HepG2 (cell line): ENCODE measurements at regions not wholly inside any gene's neighbourhood (a gene's known extent, or its start where the extent isn't known, plus 50 kb on each side); places are given as distances from the start of the nearest gene placed in this dataset.
A peak's percentile ranks its signal among the peaks of the same experiment; 100 is the strongest.

Source experiments
- ATAC-seq: fragments of 200-7000 bp; cut with Tn5 transposase; 3 replicates; pipeline ENCODE4 v1.9.1; 2020; ENCODE audit warnings: mild to moderate bottlenecking, moderate library complexity
- BruUV-seq: library from RNA; stranded (reverse); fragments of 400-500 nt; replicated peaks from 2 replicates; lab custom pipeline; 2021; lab: Mats Ljungman, UMichigan
- CTCF ChIA-PET: fragments of 300-600 bp; formaldehyde crosslinking; extraction: SDS; loops from one replicate; lab custom pipeline; 2021; ENCODE audit warnings: low total read pairs, inconsistent platforms, low intra/inter-chr PET ratio; lab: Yijun Ruan, JAX
- POLR2A ChIA-PET: fragments of 350-600 bp; sonication (Branson Sonifier 250); formaldehyde crosslinking; loops from one replicate; lab custom pipeline; 2020; ENCODE audit warnings: antibody characterized with exemption, inconsistent platforms; lab: Yijun Ruan, JAX
- DNase-seq: peaks from one replicate; pipeline ENCODE4 v3.0.0-alpha.2; 2015; ENCODE audit warnings: low spot score
- FAIRE-seq: peaks from 3 replicates; lab custom pipeline; 2011; peaks lifted over from hg19 to GRCh38; lab: Jason Lieb, UNC
- H2AFZ ChIP-seq: one replicate; pipeline ENCODE4 v1.6.1; 2011; ENCODE audit warnings: low read length, inconsistent platforms
- H3K27ac ChIP-seq: fragments of 300-600 bp; 3 replicates; pipeline ENCODE4 v1.8.0; 2011; ENCODE audit warnings: mixed run types, mild to moderate bottlenecking, mixed read lengths, low read length, inconsistent platforms; ENCODE audit not compliant: insufficient read depth; ENCODE audit errors: extremely low read length
- H3K27me3 ChIP-seq, 2 experiments: fragments of 200-600 bp in 1 of 2; 2 replicates in 1 of 2; 3 replicates in 1 of 2; pipeline versions ENCODE4 v1.6.0 to v1.8.0; 2011; ENCODE audit warnings: low read length in 2 of 2, mild to moderate bottlenecking in 2 of 2, moderate library complexity in 2 of 2, inconsistent platforms in 1 of 2; ENCODE audit not compliant: insufficient read depth in 2 of 2, control insufficient read depth in 1 of 2
- H3K36me3 ChIP-seq, 2 experiments: fragments of 200-600 bp in 1 of 2; replicated peaks in 1 of 2; 2 replicates in 1 of 2; 3 replicates in 1 of 2; pipeline versions ENCODE4 v1.5.1 to v1.8.0; 2011; ENCODE audit warnings: low read length in 2 of 2, inconsistent platforms in 1 of 2; ENCODE audit not compliant: insufficient read depth in 2 of 2, control insufficient read depth in 1 of 2
- H3K4me1 ChIP-seq: 2 replicates; pipeline ENCODE4 v1.5.1; 2012; ENCODE audit warnings: low read length, inconsistent platforms; ENCODE audit not compliant: insufficient read depth
- H3K4me2 ChIP-seq: 2 replicates; pipeline ENCODE4 v1.6.0; 2011; ENCODE audit warnings: low read depth, low read length, inconsistent platforms
- H3K4me3 ChIP-seq, 3 experiments: fragments of 200-600 bp in 1 of 3; sonication (generic), shearing (Covaris generic) in 1 of 3; replicated peaks in 1 of 3; 2 replicates each; pipeline ENCODE4 v1.5.1; 2011 to 2016; ENCODE audit warnings: low read length in 3 of 3, inconsistent platforms in 2 of 3, low read depth in 2 of 3, mild to moderate bottlenecking in 2 of 3, control low read depth in 1 of 3, mixed read lengths in 1 of 3; ENCODE audit not compliant: insufficient read depth in 1 of 3
- H3K79me2 ChIP-seq: one replicate; pipeline ENCODE4 v1.6.1; 2011; ENCODE audit warnings: low read length, inconsistent platforms; ENCODE audit not compliant: insufficient read depth
- H3K9ac ChIP-seq: 2 replicates; pipeline ENCODE4 v1.6.0; 2011; ENCODE audit warnings: mild to moderate bottlenecking, low read depth, low read length, inconsistent platforms; ENCODE audit not compliant: insufficient read depth
- H3K9me3 ChIP-seq: 2 replicates; pipeline ENCODE4 v1.5.1; 2012; ENCODE audit warnings: mild to moderate bottlenecking, low read length
- H4K20me1 ChIP-seq: 2 replicates; pipeline ENCODE4 v1.6.0; 2011; ENCODE audit warnings: inconsistent platforms, mild to moderate bottlenecking, low read length, moderate library complexity; ENCODE audit not compliant: insufficient read depth
- CEBPB ChIP-seq: IDR thresholded peaks from 2 replicates; pipeline ENCODE4 v1.6.1; 2011; ENCODE audit warnings: low read depth, low read length, improper control_type of control experiment, borderline replicate concordance
- NFIC ChIP-seq: IDR thresholded peaks from 2 replicates; pipeline ENCODE4 v1.6.1; 2012; ENCODE audit warnings: mild to moderate bottlenecking, low read length, inconsistent platforms
- SIN3B ChIP-seq: fragments of 150-350 bp; IDR thresholded peaks from 2 replicates; pipeline ENCODE4 v1.6.1; 2014; ENCODE audit warnings: low read length
- SNAI1 ChIP-seq: sonication (generic); formaldehyde crosslinking; IDR thresholded peaks from 2 replicates; pipeline ENCODE4 v1.5.0; 2020; ENCODE audit warnings: mild to moderate bottlenecking, missing genetic modification reagents, borderline replicate concordance
- ZFP62 ChIP-seq: sonication (generic); formaldehyde crosslinking; IDR thresholded peaks from 2 replicates; pipeline ENCODE4 v1.4.0; 2020; ENCODE audit warnings: missing genetic modification reagents
- ZNF350 ChIP-seq: sonication (generic); formaldehyde crosslinking; IDR thresholded peaks from 2 replicates; pipeline ENCODE4 v1.4.0; 2020; ENCODE audit warnings: mild to moderate bottlenecking, low read depth, missing genetic modification reagents, borderline replicate concordance
- ZNF777 ChIP-seq: sonication (generic); formaldehyde crosslinking; IDR thresholded peaks from 2 replicates; pipeline ENCODE4 v1.4.0; 2020; ENCODE audit warnings: missing genetic modification reagents
- ZSCAN30 ChIP-seq: sonication (generic); formaldehyde crosslinking; IDR thresholded peaks from 2 replicates; pipeline ENCODE4 v1.5.0; 2020; ENCODE audit warnings: mild to moderate bottlenecking, missing genetic modification reagents
- WGBS: methylation state at CpG from one replicate; pipeline ENCODE4 v1.1.6; 2017; ENCODE audit warnings: low lambda C conversion rate; 5-methylcytosine and 5-hydroxymethylcytosine counted together
- in situ Hi-C: cut with HindIII; loops from 2 replicates; pipeline ENCODE4 v1.10.0; 2017; ENCODE audit warnings: low pct_unique_long_range_greater_than_20kb; ENCODE audit not compliant: extremely low pct_ligation_motif_present
- intact Hi-C: fragments of 100-400 bp; cut with micrococcal nuclease; formaldehyde crosslinking; loops from one replicate; pipeline ENCODE4 v1.10.0; 2022; ENCODE audit not compliant: unreplicated experiment
- TF ChIP-seq, protein P1 (sequence below): sonication (generic); formaldehyde crosslinking; IDR thresholded peaks from 2 replicates; pipeline ENCODE4 v1.4.0; 2020; ENCODE audit warnings: missing genetic modification reagents
- TF ChIP-seq, protein P2 (sequence below): fragments of 450-650 bp; IDR thresholded peaks from 2 replicates; pipeline ENCODE4 v1.6.1; 2016
- TF ChIP-seq, protein P3 (sequence below): sonication (generic); formaldehyde crosslinking; IDR thresholded peaks from 2 replicates; pipeline ENCODE4 v1.4.0; 2020; ENCODE audit warnings: missing genetic modification reagents, borderline replicate concordance
- TF ChIP-seq, protein P4 (sequence below): sonication (generic); formaldehyde crosslinking; conservative IDR thresholded peaks from 2 replicates; pipeline ENCODE4 v1.8.0; 2022; ENCODE audit warnings: missing genetic modification reagents

DNA sequence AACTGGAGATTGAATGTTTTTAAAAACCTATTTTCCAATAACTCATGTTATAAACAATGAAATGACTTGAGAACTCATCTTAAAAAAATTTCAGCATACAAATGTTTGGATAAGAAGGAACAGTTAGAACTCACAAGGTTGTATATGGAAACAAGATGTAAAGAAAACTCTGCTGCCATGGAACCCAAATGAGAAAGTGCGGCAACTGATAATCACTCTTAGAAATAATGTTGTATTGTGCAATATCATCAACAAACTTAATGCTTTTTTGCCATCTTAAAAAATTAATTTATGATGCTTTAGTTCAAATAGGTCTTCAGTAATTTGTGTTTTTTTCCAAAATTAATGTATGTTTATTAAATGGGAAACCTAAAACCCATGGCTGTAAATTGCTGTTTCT, 461.1 kb upstream of the NCAM2 start:
- Histone ChIP-seq H3K27me3 (no peaks in the 10 kb centered on the region), H4K20me1 (no peaks in the 10 kb centered on the region), H3K27ac (no peak overlapping the region), H2AFZ (no peak overlapping the region), H3K9ac (no peak overlapping the region), H3K4me2 (no peak overlapping the region), H3K36me3 (no peaks in the 10 kb centered on the region), H3K79me2 (no peaks in the 10 kb centered on the region), H3K9me3 (peaks cover 88% of the 10 kb centered on the region), H3K4me1 (no peaks in the 10 kb centered on the region), H3K4me3 (no peak overlapping the region)
- intact Hi-C loops = no loop called here
- in situ Hi-C loops = no loop called here
- whole genome bisulfite sequencing = 4% methylated on average over 1 of the region's 1 CpG
- DNase-seq (no peak), ATAC-seq (no peak), FAIRE-seq (no peak)
- ChIA-PET CTCF (no interaction called here), POLR2A (no interaction called here)
- BruUV-seq = no TSS peak
- peak; percentile 53 for TF ChIP-seq CEBPB
- TF ChIP-seq ZFP62 = no peak

DNA sequence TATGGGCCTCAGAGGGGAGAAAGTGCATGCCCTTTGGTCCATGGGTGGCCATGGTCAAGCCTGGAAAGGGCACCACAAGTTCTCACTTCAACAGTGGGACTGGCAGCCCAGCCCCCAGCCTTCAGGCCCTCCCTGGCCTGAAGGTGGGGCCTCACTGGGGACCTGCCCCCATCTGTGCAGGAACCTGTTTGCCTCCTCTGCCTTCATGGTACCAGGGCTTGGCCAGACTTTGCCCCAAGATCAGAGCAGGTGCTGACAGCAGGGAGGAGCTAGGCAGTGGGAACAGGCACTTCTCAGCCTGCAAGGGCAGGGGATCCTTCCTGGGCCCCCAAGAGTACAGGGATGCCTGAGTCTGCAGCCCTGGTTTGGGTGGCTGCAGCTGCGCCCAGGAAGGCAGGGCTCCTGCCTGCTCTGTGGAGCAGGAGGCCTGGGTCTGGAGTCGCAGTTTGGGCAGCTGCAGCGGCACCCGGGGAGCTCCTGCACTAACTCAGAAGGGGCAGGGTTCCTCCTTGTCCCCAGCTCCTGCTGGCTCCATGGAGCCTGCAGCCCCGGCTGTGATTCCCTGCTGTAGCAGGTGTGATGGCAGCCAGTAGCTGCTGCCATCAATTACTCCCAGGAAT, 460.1 kb upstream of the NCAM2 start:
- intact Hi-C loops (no loop called here), in situ Hi-C loops (no loop called here)
- Histone ChIP-seq H3K9me3 (peaks cover 86% of the 10 kb centered on the region), H2AFZ (no peak overlapping the region), H3K79me2 (no peaks in the 10 kb centered on the region), H3K4me1 (no peaks in the 10 kb centered on the region), H4K20me1 (no peaks in the 10 kb centered on the region), H3K27ac (no peak overlapping the region), H3K9ac (no peak overlapping the region), H3K27me3 (no peaks in the 10 kb centered on the region), H3K4me2 (no peak overlapping the region), H3K4me3 (no peak overlapping the region), H3K36me3 (no peaks in the 10 kb centered on the region)
- TF ChIP-seq ZNF350 (CRISPR knock-in tag) (no peak), ZNF777 (CRISPR knock-in tag) (no peak), SIN3B (no peak), NFIC (no peak), ZSCAN30 (CRISPR knock-in tag) (no peak), SNAI1 (CRISPR knock-in tag) (no peak)
- TF ChIP-seq, protein P1, sequence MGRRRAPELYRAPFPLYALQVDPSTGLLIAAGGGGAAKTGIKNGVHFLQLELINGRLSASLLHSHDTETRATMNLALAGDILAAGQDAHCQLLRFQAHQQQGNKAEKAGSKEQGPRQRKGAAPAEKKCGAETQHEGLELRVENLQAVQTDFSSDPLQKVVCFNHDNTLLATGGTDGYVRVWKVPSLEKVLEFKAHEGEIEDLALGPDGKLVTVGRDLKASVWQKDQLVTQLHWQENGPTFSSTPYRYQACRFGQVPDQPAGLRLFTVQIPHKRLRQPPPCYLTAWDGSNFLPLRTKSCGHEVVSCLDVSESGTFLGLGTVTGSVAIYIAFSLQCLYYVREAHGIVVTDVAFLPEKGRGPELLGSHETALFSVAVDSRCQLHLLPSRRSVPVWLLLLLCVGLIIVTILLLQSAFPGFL (CRISPR knock-in tag) = no peak
- TF ChIP-seq, protein P2, sequence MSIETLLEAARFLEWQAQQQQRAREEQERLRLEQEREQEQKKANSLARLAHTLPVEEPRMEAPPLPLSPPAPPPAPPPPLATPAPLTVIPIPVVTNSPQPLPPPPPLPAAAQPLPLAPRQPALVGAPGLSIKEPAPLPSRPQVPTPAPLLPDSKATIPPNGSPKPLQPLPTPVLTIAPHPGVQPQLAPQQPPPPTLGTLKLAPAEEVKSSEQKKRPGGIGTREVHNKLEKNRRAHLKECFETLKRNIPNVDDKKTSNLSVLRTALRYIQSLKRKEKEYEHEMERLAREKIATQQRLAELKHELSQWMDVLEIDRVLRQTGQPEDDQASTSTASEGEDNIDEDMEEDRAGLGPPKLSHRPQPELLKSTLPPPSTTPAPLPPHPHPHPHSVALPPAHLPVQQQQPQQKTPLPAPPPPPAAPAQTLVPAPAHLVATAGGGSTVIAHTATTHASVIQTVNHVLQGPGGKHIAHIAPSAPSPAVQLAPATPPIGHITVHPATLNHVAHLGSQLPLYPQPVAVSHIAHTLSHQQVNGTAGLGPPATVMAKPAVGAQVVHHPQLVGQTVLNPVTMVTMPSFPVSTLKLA = no peak
- TF ChIP-seq, protein P3, sequence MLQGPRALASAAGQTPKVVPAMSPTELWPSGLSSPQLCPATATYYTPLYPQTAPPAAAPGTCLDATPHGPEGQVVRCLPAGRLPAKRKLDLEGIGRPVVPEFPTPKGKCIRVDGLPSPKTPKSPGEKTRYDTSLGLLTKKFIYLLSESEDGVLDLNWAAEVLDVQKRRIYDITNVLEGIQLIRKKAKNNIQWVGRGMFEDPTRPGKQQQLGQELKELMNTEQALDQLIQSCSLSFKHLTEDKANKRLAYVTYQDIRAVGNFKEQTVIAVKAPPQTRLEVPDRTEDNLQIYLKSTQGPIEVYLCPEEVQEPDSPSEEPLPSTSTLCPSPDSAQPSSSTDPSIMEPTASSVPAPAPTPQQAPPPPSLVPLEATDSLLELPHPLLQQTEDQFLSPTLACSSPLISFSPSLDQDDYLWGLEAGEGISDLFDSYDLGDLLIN (CRISPR knock-in tag) = no peak
- TF ChIP-seq, protein P4, sequence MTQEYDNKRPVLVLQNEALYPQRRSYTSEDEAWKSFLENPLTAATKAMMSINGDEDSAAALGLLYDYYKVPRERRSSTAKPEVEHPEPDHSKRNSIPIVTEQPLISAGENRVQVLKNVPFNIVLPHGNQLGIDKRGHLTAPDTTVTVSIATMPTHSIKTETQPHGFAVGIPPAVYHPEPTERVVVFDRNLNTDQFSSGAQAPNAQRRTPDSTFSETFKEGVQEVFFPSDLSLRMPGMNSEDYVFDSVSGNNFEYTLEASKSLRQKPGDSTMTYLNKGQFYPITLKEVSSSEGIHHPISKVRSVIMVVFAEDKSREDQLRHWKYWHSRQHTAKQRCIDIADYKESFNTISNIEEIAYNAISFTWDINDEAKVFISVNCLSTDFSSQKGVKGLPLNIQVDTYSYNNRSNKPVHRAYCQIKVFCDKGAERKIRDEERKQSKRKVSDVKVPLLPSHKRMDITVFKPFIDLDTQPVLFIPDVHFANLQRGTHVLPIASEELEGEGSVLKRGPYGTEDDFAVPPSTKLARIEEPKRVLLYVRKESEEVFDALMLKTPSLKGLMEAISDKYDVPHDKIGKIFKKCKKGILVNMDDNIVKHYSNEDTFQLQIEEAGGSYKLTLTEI = no peak
- no CpG with 5 or more reads among the region's 5 CpGs for WGBS
- ATAC-seq (no peak), DNase-seq (no peak), FAIRE-seq (no peak)
- ChIA-PET CTCF (no interaction called here), POLR2A (no interaction called here)
- BruUV-seq = no TSS peak
